K562 (cell line): ENCODE measurements at regions not wholly inside any gene's neighbourhood (a gene's known extent, or its start where the extent isn't known, plus 50 kb on each side); places are given as distances from the start of the nearest gene placed in this dataset.

ENCODE experiments used
- ATAC-seq: fragments of 200-7000 bp; cut with Tn5 transposase; 3 replicates; pipeline ENCODE4 v1.9.1; 2020; ENCODE audit warnings: moderate library complexity
- BruUV-seq: library from RNA; stranded (reverse); fragments of 400-500 nt; replicated peaks from 2 replicates; lab custom pipeline; 2021; lab: Mats Ljungman, UMichigan
- CTCF ChIA-PET: fragments of 300-600 bp; formaldehyde crosslinking; extraction: SDS; loops from one replicate; lab custom pipeline; 2021; ENCODE audit warnings: low intra/inter-chr PET ratio; lab: Yijun Ruan, JAX
- POLR2A ChIA-PET: fragments of 300-600, 350-650 bp; sonication (Branson Sonifier 250); formaldehyde crosslinking; extraction: SDS; loops from one replicate; lab custom pipeline; 2021; ENCODE audit warnings: antibody characterized with exemption, inconsistent platforms; lab: Yijun Ruan, JAX
- DNase-seq, 4 experiments: peaks; one replicate each; pipeline versions ENCODE4 v3.0.0 to v3.0.0-alpha.2; 2011 to 2018; ENCODE audit warnings: low spot score in 3 of 4, mixed read lengths in 3 of 4; ENCODE audit errors: extremely low read depth in 1 of 4
- FAIRE-seq: peaks from 2 replicates; lab custom pipeline; 2011; peaks lifted over from hg19 to GRCh38; lab: Jason Lieb, UNC
- H2AFZ ChIP-seq: 2 replicates; pipeline ENCODE4 v1.6.0; 2011; ENCODE audit warnings: low read depth, low read length, control low read depth, inconsistent platforms
- H3K27ac ChIP-seq: fragments of 200-600 bp; 3 replicates; pipeline ENCODE4 v1.8.0; 2011; ENCODE audit warnings: low read depth, mild to moderate bottlenecking, control low read depth, inconsistent platforms, low read length, moderate library complexity, mixed read lengths; ENCODE audit errors: extremely low read depth
- H3K27me3 ChIP-seq, 2 experiments: fragments of 300-600 bp in 1 of 2; 2 replicates in 1 of 2; 3 replicates in 1 of 2; pipeline versions ENCODE4 v1.6.0 to v1.8.0; 2011; ENCODE audit warnings: inconsistent platforms in 2 of 2, low read length in 2 of 2, mild to moderate bottlenecking in 1 of 2, mixed read lengths in 1 of 2, moderate library complexity in 1 of 2; ENCODE audit not compliant: control insufficient read depth in 2 of 2, insufficient read depth in 2 of 2
- H3K36me3 ChIP-seq: fragments of 300-600 bp; 3 replicates; pipeline ENCODE4 v1.8.0; 2011; ENCODE audit warnings: mild to moderate bottlenecking, low read length, inconsistent platforms; ENCODE audit not compliant: control insufficient read depth, insufficient read depth
- H3K4me1 ChIP-seq, 2 experiments: fragments of 200-600 bp in 1 of 2; replicated peaks in 1 of 2; 2 replicates in 1 of 2; 3 replicates in 1 of 2; pipeline versions ENCODE4 v1.5.1 to v1.8.0; 2011; ENCODE audit warnings: inconsistent platforms in 2 of 2, low read length in 2 of 2, mild to moderate bottlenecking in 1 of 2, mixed read lengths in 1 of 2, moderate library complexity in 1 of 2; ENCODE audit not compliant: control insufficient read depth in 2 of 2, insufficient read depth in 2 of 2
- H3K4me2 ChIP-seq: 2 replicates; pipeline ENCODE4 v1.6.1; 2011; ENCODE audit warnings: low read length, control low read depth, inconsistent platforms, mixed read lengths; ENCODE audit not compliant: insufficient read depth
- H3K4me3 ChIP-seq: fragments of 200-600 bp; sonication (generic), shearing (Covaris generic); 2 replicates; pipeline ENCODE4 v1.5.1; 2016; ENCODE audit warnings: control low read depth, inconsistent platforms
- H3K79me2 ChIP-seq: fragments of 200-600 bp; 3 replicates; pipeline ENCODE4 v1.8.0; 2011; ENCODE audit warnings: low read length, inconsistent platforms; ENCODE audit not compliant: control insufficient read depth, insufficient read depth
- H3K9ac ChIP-seq, 2 experiments: 2 replicates each; pipeline versions ENCODE4 v1.6.0 to v1.6.1; 2011; ENCODE audit warnings: low read depth in 2 of 2, low read length in 2 of 2, control low read depth in 1 of 2, inconsistent platforms in 1 of 2, mild to moderate bottlenecking in 1 of 2, mixed read lengths in 1 of 2; ENCODE audit not compliant: insufficient read depth in 1 of 2
- H3K9me1 ChIP-seq: one replicate; pipeline ENCODE4 v1.6.0; 2011; ENCODE audit warnings: inconsistent platforms, mild to moderate bottlenecking, low read length, moderate library complexity; ENCODE audit not compliant: control insufficient read depth, insufficient read depth
- H3K9me3 ChIP-seq: replicated peaks from 2 replicates; pipeline ENCODE4 v1.5.1; 2011; ENCODE audit warnings: low read depth, low read length, inconsistent platforms; ENCODE audit not compliant: control insufficient read depth, insufficient read depth
- H4K20me1 ChIP-seq: replicated peaks from 2 replicates; pipeline ENCODE4 v1.6.1; 2011; ENCODE audit warnings: low read length, inconsistent platforms, mixed read lengths; ENCODE audit not compliant: control insufficient read depth, insufficient read depth
- CBX8 ChIP-seq: fragments of 200-600 bp; sonication (generic); IDR thresholded peaks from 2 replicates; pipeline ENCODE4 v1.6.1; 2012; ENCODE audit warnings: borderline replicate concordance, mixed run types, low read depth, mild to moderate bottlenecking, moderate library complexity, mixed read lengths, low read length, control low read depth, inconsistent platforms; ENCODE audit not compliant: poor library complexity, severe bottlenecking; ENCODE audit errors: extremely low read depth
- HOXB6 ChIP-seq: fragments of 250-450 bp; sonication (Bioruptor Pico); IDR thresholded peaks from 2 replicates; pipeline ENCODE4 v1.5.1; 2022; ENCODE audit warnings: mild to moderate bottlenecking, borderline replicate concordance
- L3MBTL2 ChIP-seq: fragments of 450-650 bp; IDR thresholded peaks from 2 replicates; pipeline ENCODE4 v1.6.1; 2016; ENCODE audit warnings: mild to moderate bottlenecking, moderate library complexity
- PRMT5 ChIP-seq: sonication (generic); formaldehyde crosslinking; IDR thresholded peaks from 2 replicates; pipeline ENCODE4 v1.5.0; 2020; ENCODE audit warnings: missing genetic modification reagents
- TEAD1 ChIP-seq, 2 experiments: fragments of 450-650 bp in 1 of 2; sonication (generic) in 1 of 2; formaldehyde crosslinking; IDR thresholded peaks; 2 replicates each; pipeline versions ENCODE4 v1.4.0 to v1.8.0; 2020 to 2022; ENCODE audit warnings: mild to moderate bottlenecking in 2 of 2, missing genetic modification reagents in 1 of 2
- WHSC1 ChIP-seq: IDR thresholded peaks from one replicate; pipeline ENCODE4 v1.6.1; 2012; ENCODE audit warnings: low read length, control low read depth, inconsistent platforms
- ZNF143 ChIP-seq: sonication (generic); formaldehyde crosslinking; IDR thresholded peaks from 2 replicates; pipeline ENCODE4 v1.9.0; 2022; ENCODE audit warnings: mild to moderate bottlenecking, missing genetic modification reagents
- ZNF197 ChIP-seq: fragments of 200-800 bp; sonication (Bioruptor generic); IDR thresholded peaks from 2 replicates; pipeline ENCODE4 v1.6.1; 2016; ENCODE audit warnings: low read depth, missing genetic modification characterization, missing compliant biosample characterization
- WGBS: fragments of 100-300 bp; shearing (Covaris generic); methylation state at CpG from one replicate; pipeline ENCODE4 v1.1.6; 2016; ENCODE audit warnings: low coverage, mixed read lengths; ENCODE audit not compliant: insufficient coverage; ENCODE audit errors: missing lambda C conversion rate; 5-methylcytosine and 5-hydroxymethylcytosine counted together
- in situ Hi-C: fragments of 300-500 bp; cut with MboI; formaldehyde crosslinking; loops from 4 replicates; pipeline ENCODE4 v1.15.0; 2018; ENCODE audit warnings: inconsistent platforms, mixed read lengths
- intact Hi-C: fragments of 100-400 bp; cut with micrococcal nuclease; formaldehyde crosslinking; loops from 2 replicates; pipeline ENCODE4 v1.14.2; 2022
- TF ChIP-seq, protein P1 (sequence below): fragments of 250-450 bp; sonication (Bioruptor Pico); IDR thresholded peaks from 2 replicates; pipeline ENCODE4 v1.8.0; 2021; ENCODE audit warnings: moderate library complexity, mild to moderate bottlenecking, inconsistent platforms

DNA sequence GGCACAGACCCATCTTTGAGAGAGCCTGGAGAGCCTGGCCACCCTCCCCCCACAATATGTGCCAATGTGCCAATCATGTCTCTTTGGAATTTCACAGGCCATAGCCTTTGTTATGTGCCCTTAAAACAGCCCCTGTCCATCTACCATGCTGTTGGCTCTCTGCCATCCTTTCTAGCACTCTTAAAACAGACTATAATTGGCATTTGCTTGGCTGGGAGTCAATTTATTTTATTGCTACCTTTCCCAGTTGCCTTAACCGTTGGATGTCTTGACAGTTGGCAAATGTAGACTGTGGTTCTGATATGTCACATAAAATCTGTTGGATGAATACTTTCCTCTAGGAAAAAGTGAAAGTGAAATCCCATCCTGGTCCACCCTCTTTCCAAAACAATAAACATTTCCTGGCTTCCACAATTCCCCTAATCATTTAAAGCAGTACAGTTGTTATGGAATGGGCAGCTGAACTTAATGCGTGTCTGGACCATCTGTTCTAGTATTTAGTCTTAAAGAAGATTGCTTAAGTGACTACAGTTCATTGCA, 394.0 kb downstream of the KCNJ2 start:
- in situ Hi-C loops (no loop called here), intact Hi-C loops (no loop called here)
- Histone ChIP-seq H3K4me3 (no peak overlapping the region), H3K4me2 (no peak overlapping the region), H3K27me3 (no peaks in the 10 kb centered on the region), H2AFZ (no peak overlapping the region), H3K9me1 (no peaks in the 10 kb centered on the region), H3K79me2 (no peaks in the 10 kb centered on the region), H3K27ac (no peak overlapping the region), H3K36me3 (no peaks in the 10 kb centered on the region), H3K9me3 (peaks cover 1% of the 10 kb centered on the region; the same call in 1 of the 2 replicates), H3K4me1 (no peaks in the 10 kb centered on the region), H4K20me1 (no peaks in the 10 kb centered on the region), H3K9ac (no peak overlapping the region)
- no TSS peak for BruUV-seq
- POLR2A ChIA-PET, result no interaction called here
- WGBS, result 0% methylated on average over 2 of the region's 2 CpGs
- ATAC-seq (no peak), DNase-seq (no peak), FAIRE-seq (no peak)
- CTCF ChIA-PET, result no interaction called here
- TF ChIP-seq TEAD1 (CRISPR knock-in tag; IDR thresholded peaks at IDR 0.05) (no peak), PRMT5 (no peak), L3MBTL2 (no peak)

DNA sequence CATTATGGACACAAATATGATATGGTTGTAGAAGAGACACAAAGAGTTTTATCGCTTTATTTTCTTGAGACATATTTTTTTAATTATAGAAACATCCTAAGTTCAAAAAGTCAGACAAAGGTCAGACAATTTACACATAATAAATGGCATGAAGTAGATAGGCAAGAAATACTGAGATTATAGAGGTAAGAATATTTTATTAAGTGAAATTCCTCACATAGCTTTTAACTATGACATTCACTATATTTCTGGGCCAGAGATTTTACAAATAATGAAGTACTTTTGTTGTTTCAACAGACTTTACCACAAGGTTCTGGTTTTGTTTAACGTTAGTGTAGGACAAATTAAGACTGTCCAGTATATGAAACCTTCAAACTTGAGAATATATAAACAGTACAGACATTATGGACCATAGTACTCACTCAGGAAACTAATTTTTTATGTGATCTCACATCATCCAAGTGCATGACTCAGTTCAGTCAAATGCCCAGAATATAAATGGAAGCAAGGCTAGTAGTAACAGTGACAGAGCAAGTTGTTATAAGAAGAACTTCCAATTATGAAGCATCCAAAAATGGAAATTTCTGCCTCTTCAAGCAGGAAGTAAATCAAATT, 394.8 kb downstream of the KCNJ2 start:
- FAIRE-seq (no peak), ATAC-seq (no peak), DNase-seq (no peak)
- 2% methylated on average over 2 of the region's 2 CpGs for WGBS
- no peaks in the 10 kb centered on the region for H3K79me2 ChIP-seq
- no peak overlapping the region for H2AFZ ChIP-seq
- H3K27ac ChIP-seq, result no peak overlapping the region
- intact Hi-C loops (no loop called here), in situ Hi-C loops (no loop called here)
- no peak overlapping the region for H3K4me3 ChIP-seq
- H3K4me2 ChIP-seq, result no peak overlapping the region
- H3K27me3 ChIP-seq, result no peaks in the 10 kb centered on the region
- no peaks in the 10 kb centered on the region for H3K9me1 ChIP-seq
- no peaks in the 10 kb centered on the region for H3K36me3 ChIP-seq
- no peak overlapping the region for H3K9ac ChIP-seq
- BruUV-seq, result no TSS peak
- peaks cover 1% of the 10 kb centered on the region; the same call in 1 of the 2 replicates for H3K9me3 ChIP-seq
- POLR2A ChIA-PET, result no interaction called here
- H4K20me1 ChIP-seq, result no peaks in the 10 kb centered on the region
- CTCF ChIA-PET, result no interaction called here
- no peaks in the 10 kb centered on the region for H3K4me1 ChIP-seq
- TF ChIP-seq CBX8, result no peak
- TF ChIP-seq, protein P1, sequence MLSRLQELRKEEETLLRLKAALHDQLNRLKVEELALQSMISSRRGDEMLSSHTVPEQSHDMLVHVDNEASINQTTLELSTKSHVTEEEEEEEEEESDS (CRISPR knock-in tag), result no peak
- TF ChIP-seq HOXB6, result no peak
- TF ChIP-seq ZNF197 (CRISPR knock-in tag), result no peak
- no peak for TF ChIP-seq WHSC1
- no peak for TF ChIP-seq ZNF143 (CRISPR knock-in tag)
